22Rv1 (cell line): ENCODE measurements at regions not wholly inside any gene's neighbourhood (a gene's known extent, or its start where the extent isn't known, plus 50 kb on each side); places are given as distances from the start of the nearest gene placed in this dataset.

Source experiments
- ZFX ChIP-seq: fragments of 450-650 bp; IDR thresholded peaks from 2 replicates; pipeline ENCODE4 v1.6.1; 2017; ENCODE audit warnings: antibody characterized with exemption, borderline replicate concordance
- TF ChIP-seq, protein P1 (sequence below): fragments of 450-650 bp; IDR thresholded peaks from 2 replicates; pipeline ENCODE4 v1.5.1; 2017; ENCODE audit warnings: mild to moderate bottlenecking

DNA sequence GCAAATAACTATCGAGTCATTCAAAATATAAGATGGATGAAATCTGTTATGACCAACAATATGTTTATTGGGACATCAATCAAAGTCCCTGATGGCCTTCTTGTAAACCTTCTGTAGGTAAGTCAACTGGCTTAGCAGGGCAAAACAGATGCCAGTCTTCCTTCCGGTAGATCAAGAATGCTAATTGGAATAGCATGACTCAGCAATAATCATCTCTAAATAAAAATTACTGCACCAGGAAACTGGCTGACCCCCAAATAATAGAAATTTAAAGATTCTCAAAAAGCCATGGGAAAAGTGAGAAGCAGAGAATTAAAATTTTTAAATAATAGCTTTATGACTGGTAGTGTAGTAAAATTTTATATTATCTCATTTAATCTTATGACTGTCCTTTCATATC is 1005.4 kb downstream of the OLFM4 start:
- TF ChIP-seq, protein P1, sequence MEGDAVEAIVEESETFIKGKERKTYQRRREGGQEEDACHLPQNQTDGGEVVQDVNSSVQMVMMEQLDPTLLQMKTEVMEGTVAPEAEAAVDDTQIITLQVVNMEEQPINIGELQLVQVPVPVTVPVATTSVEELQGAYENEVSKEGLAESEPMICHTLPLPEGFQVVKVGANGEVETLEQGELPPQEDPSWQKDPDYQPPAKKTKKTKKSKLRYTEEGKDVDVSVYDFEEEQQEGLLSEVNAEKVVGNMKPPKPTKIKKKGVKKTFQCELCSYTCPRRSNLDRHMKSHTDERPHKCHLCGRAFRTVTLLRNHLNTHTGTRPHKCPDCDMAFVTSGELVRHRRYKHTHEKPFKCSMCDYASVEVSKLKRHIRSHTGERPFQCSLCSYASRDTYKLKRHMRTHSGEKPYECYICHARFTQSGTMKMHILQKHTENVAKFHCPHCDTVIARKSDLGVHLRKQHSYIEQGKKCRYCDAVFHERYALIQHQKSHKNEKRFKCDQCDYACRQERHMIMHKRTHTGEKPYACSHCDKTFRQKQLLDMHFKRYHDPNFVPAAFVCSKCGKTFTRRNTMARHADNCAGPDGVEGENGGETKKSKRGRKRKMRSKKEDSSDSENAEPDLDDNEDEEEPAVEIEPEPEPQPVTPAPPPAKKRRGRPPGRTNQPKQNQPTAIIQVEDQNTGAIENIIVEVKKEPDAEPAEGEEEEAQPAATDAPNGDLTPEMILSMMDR, result no peak
- TF ChIP-seq ZFX, result no peak
